Activated T-cell treated with anti-CD3 and anti-CD28 coated beads, Interleukin-2, amount 50 U/mL, for 4 hours (primary cell): ENCODE measurements at regions not wholly inside any gene's neighbourhood (a gene's known extent, or its start where the extent isn't known, plus 50 kb on each side); places are given as distances from the start of the nearest gene placed in this dataset.

Experiments
- ATAC-seq, 2 donors: fragments of 200-7000 bp; cut with Tn5 transposase; one replicate each; pipeline ENCODE4 v1.10.0; 2021
- DNase-seq: peaks from one replicate; pipeline ENCODE4 v3.0.0-alpha.2; 2020
- H3K27me3 Mint-ChIP-seq: one replicate; pipeline ENCODE4 v1.8.0; 2021; ENCODE audit warnings: low read depth, mixed read lengths
- H3K36me3 Mint-ChIP-seq: one replicate; pipeline ENCODE4 v1.8.0; 2022; ENCODE audit warnings: mixed read lengths; ENCODE audit not compliant: insufficient read depth
- H3K4me1 Mint-ChIP-seq: one replicate; pipeline ENCODE4 v1.8.0; 2021; ENCODE audit warnings: low read depth, mixed read lengths
- H3K4me3 Mint-ChIP-seq: one replicate; pipeline ENCODE4 v1.8.0; 2021; ENCODE audit warnings: mild to moderate bottlenecking, moderate library complexity, mixed read lengths
- H3K9me3 Mint-ChIP-seq: one replicate; pipeline ENCODE4 v1.8.0; 2021; ENCODE audit warnings: mixed read lengths

DNA sequence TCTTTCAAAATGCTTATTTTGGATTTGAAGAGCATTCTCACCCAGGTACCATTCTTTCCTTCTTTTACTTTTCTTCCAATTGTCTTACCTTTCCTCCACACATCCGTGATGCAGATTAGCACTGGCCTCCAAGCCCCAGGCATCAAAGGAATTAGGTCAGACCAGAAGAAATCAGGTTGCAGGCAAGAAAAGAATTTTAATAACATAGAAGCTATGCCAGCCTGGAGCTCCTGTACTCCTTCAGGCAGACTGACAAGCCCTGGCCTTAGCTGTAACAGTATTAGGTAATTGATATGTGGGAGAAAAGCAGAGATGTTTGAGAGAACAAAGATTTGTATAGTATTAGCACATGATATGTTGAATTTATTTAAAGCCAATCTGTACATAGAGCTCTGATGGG lies 390.4 kb upstream of the ADGRL2 start:
- H3K4me3 Mint-ChIP-seq = no peak overlapping the region
- DNase-seq (no peak), ATAC-seq (no peak)
- H3K4me1 Mint-ChIP-seq = no peaks in the 10 kb centered on the region
- no peaks in the 10 kb centered on the region for H3K27me3 Mint-ChIP-seq
- peaks cover 6% of the 10 kb centered on the region for H3K9me3 Mint-ChIP-seq
- no peaks in the 10 kb centered on the region for H3K36me3 Mint-ChIP-seq

DNA sequence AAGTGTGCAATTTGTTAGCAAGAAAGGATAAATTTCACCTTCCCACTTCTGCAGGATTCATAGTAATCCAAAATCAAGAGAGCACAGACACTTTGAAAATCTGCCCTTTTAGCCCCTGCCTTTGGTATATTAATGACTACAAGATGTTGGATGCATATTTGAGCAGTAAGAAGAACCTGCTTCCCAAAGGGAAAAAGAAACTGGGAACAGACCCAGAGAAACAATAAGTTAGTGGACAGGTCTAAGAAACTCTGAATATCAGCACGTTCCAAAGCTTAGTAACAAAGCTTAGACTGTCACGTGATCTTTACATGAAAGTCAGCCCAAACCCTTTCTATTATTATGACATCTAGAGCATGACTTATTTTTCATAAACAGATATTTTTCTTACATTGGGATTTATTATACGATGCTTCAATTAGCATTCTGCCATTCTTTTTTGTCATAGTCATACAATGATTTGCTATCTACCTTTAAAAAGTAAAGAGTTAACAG lies 390.9 kb upstream of the ADGRL2 start:
- Mint-ChIP-seq H3K4me1 (no peaks in the 10 kb centered on the region), H3K9me3 (peaks cover 6% of the 10 kb centered on the region), H3K27me3 (no peaks in the 10 kb centered on the region), H3K4me3 (no peak overlapping the region), H3K36me3 (no peaks in the 10 kb centered on the region)
- DNase-seq (no peak), ATAC-seq (no peak)

GRCh38 chr1:81409262-81409661 lies 391.5 kb upstream of the ADGRL2 start:
- H3K4me1 Mint-ChIP-seq = no peaks in the 10 kb centered on the region
- H3K36me3 Mint-ChIP-seq = no peaks in the 10 kb centered on the region

DNA sequence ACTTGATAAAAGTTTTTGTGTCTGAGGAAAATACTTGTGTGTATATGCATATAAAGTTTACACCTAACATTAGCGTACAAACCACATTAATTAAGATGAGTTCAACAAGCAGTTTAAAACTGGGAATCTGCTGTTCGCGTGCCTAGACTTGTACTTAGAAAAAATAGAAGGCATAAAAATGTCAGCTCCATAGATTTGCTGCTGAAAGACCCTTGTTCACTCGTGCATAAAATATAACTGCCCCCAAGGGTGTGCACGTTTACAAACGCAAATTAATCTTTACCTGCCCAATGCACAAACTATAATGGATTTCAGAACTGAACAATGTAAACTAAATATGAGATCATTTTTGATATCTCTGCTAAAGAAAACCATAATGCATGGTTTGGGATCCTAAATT lies 392.3 kb upstream of the ADGRL2 start:
- Mint-ChIP-seq H3K4me3 (no peak overlapping the region), H3K36me3 (no peaks in the 10 kb centered on the region), H3K27me3 (no peaks in the 10 kb centered on the region), H3K4me1 (no peaks in the 10 kb centered on the region), H3K9me3 (peaks cover 6% of the 10 kb centered on the region)
- DNase-seq = no peak
- ATAC-seq = no peak

More at GRCh38 chr1:81409262-81409661, 391.5 kb upstream of the ADGRL2 start:
- Mint-ChIP-seq H3K9me3 (peaks cover 6% of the 10 kb centered on the region), H3K4me3 (no peak overlapping the region), H3K27me3 (no peaks in the 10 kb centered on the region)
- ATAC-seq = no peak
- no peak for DNase-seq

DNA sequence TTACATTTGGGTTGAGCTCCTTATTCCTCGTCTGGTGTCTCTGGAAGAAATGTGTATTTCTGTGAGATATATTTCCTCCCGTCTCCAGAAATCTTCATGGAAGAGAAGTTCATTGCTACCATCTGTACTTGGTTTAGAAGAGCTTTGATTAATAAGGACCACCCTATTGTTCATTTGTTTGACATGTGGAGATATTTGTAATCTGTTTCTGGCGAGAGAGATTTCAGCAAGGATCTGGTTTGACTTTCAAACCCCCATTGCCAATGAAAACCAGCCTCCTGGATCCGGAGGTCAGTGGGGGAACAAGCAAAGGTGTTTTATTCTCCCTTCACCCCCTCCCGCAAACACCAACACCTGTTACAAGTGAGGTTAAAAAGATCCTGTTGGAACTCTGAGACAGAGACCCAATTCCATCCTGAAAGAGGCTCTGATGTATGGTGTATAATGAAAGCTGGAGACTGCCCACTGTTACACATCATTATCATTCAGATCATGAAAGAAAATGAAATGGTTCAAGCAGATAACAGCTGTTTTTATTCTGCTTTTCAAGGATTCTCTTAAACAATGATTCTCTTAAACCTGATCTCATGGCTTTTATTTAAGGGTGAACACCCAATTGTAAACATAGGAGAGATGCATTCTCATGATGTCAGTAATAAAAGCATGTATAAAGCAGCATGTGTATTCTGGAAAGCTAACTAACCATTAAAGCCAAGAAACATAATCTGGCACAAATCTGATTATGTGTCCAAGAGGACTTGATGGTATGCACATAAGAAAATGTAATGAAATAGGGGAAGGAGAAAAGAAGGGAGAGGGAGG lies 393.5 kb upstream of the ADGRL2 start:
- Mint-ChIP-seq H3K9me3 (peaks cover 3% of the 10 kb centered on the region), H3K4me3 (no peak overlapping the region), H3K4me1 (no peaks in the 10 kb centered on the region), H3K36me3 (no peaks in the 10 kb centered on the region), H3K27me3 (no peaks in the 10 kb centered on the region)
- ATAC-seq (no peak), DNase-seq (no peak)

- Mint-ChIP-seq H3K4me1 (no peaks in the 10 kb centered on the region), H3K4me3 (no peak overlapping the region), H3K36me3 (no peaks in the 10 kb centered on the region), H3K27me3 (no peaks in the 10 kb centered on the region), H3K9me3 (peaks cover 3% of the 10 kb centered on the region)
- DNase-seq (no peak), ATAC-seq (no peak)
Observed at GRCh38 chr1:81406292-81406999, 394.3 kb upstream of the ADGRL2 start.

DNA sequence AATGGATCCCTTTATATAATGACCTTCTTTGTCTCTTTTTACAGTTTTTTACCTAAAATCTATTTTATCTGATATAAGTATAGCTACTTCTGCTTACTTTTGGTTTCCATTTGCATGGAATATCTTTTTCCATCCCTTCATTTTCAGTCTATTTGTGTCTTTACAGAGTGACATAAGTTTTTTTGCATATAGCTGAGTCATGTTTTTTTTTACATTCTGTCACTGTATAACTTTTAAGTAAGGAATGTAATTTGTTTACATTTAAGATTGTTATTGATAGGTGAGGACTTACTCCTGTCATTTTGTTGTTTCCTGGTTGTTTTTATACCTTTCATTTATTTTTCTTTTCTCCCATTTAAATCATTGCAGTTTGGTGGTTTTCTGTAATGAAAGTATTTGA lies 402.7 kb upstream of the ADGRL2 start:
- no peaks in the 10 kb centered on the region for H3K36me3 Mint-ChIP-seq
- no peak for DNase-seq
- H3K27me3 Mint-ChIP-seq = no peaks in the 10 kb centered on the region
- peaks cover 15% of the 10 kb centered on the region for H3K9me3 Mint-ChIP-seq
- no peak for ATAC-seq
- H3K4me3 Mint-ChIP-seq = no peak overlapping the region
- H3K4me1 Mint-ChIP-seq = no peaks in the 10 kb centered on the region

GRCh38 chr1:81392526-81393226 lies 408.1 kb upstream of the ADGRL2 start:
- H3K27me3 Mint-ChIP-seq = no peaks in the 10 kb centered on the region
- DNase-seq = no peak

GRCh38 chr1:81391125-81391828 lies 409.5 kb upstream of the ADGRL2 start:
- Mint-ChIP-seq H3K4me3 (no peak overlapping the region), H3K36me3 (no peaks in the 10 kb centered on the region), H3K4me1 (no peaks in the 10 kb centered on the region), H3K27me3 (no peaks in the 10 kb centered on the region), H3K9me3 (no peaks in the 10 kb centered on the region)
- ATAC-seq = no peak
- DNase-seq = no peak

More at GRCh38 chr1:81392526-81393226, 408.1 kb upstream of the ADGRL2 start:
- no peaks in the 10 kb centered on the region for H3K36me3 Mint-ChIP-seq
- H3K9me3 Mint-ChIP-seq = no peaks in the 10 kb centered on the region
- no peak overlapping the region for H3K4me3 Mint-ChIP-seq
- ATAC-seq = no peak
- no peaks in the 10 kb centered on the region for H3K4me1 Mint-ChIP-seq

GRCh38 chr1:81388435-81388834 lies 412.3 kb upstream of the ADGRL2 start:
- H3K9me3 Mint-ChIP-seq = peaks cover 3% of the 10 kb centered on the region
- no peak overlapping the region for H3K4me3 Mint-ChIP-seq
- no peak for ATAC-seq
- no peaks in the 10 kb centered on the region for H3K27me3 Mint-ChIP-seq
- no peak for DNase-seq
- no peaks in the 10 kb centered on the region for H3K4me1 Mint-ChIP-seq
- H3K36me3 Mint-ChIP-seq = no peaks in the 10 kb centered on the region

- H3K4me1 Mint-ChIP-seq = no peaks in the 10 kb centered on the region
- ATAC-seq (no peak), DNase-seq (no peak)
- H3K4me3 Mint-ChIP-seq = no peak overlapping the region
- H3K9me3 Mint-ChIP-seq = peaks cover 3% of the 10 kb centered on the region
- H3K36me3 Mint-ChIP-seq = no peaks in the 10 kb centered on the region
- H3K27me3 Mint-ChIP-seq = no peaks in the 10 kb centered on the region
Observed at GRCh38 chr1:81387446-81387845, 413.3 kb upstream of the ADGRL2 start.

- DNase-seq = no peak
Observed at GRCh38 chr1:81382561-81382960, 418.2 kb upstream of the ADGRL2 start.

DNA sequence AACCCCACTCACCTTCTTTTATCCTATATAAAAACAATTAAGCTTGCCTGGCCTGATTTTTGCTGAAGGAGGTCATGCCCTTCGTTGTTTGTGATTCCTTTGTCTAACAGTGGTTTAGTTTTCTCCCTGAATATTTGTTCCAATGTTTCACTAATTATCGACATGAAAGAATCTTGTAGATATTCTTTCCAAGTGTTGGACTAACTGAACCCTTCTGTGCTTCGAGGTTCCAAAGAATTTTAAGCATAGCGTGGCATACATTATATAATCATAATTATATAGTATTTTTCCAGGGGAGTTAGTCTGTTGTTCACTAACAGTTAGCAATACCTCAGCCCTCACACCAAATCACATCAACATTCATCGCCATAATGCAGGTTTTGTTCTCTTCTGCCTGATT lies 418.9 kb upstream of the ADGRL2 start:
- no peaks in the 10 kb centered on the region for H3K4me1 Mint-ChIP-seq
- no peak overlapping the region for H3K4me3 Mint-ChIP-seq
- DNase-seq = no peak
- H3K9me3 Mint-ChIP-seq = peaks cover 6% of the 10 kb centered on the region
- ATAC-seq = no peak
- no peaks in the 10 kb centered on the region for H3K36me3 Mint-ChIP-seq
- no peaks in the 10 kb centered on the region for H3K27me3 Mint-ChIP-seq

More at GRCh38 chr1:81382561-81382960, 418.2 kb upstream of the ADGRL2 start:
- H3K27me3 Mint-ChIP-seq = no peaks in the 10 kb centered on the region
- H3K36me3 Mint-ChIP-seq = no peaks in the 10 kb centered on the region
- no peak overlapping the region for H3K4me3 Mint-ChIP-seq
- peaks cover 6% of the 10 kb centered on the region for H3K9me3 Mint-ChIP-seq
- H3K4me1 Mint-ChIP-seq = no peaks in the 10 kb centered on the region
- ATAC-seq = no peak

- H3K27me3 Mint-ChIP-seq = no peaks in the 10 kb centered on the region
- no peak for ATAC-seq
- H3K4me1 Mint-ChIP-seq = no peaks in the 10 kb centered on the region
- no peak overlapping the region for H3K4me3 Mint-ChIP-seq
- no peak for DNase-seq
- peaks cover 6% of the 10 kb centered on the region for H3K9me3 Mint-ChIP-seq
- H3K36me3 Mint-ChIP-seq = no peaks in the 10 kb centered on the region
Observed at GRCh38 chr1:81380436-81380835, 420.3 kb upstream of the ADGRL2 start.
